GM06990 (cell line): ENCODE measurements at regions not wholly inside any gene's neighbourhood (a gene's known extent, or its start where the extent isn't known, plus 50 kb on each side); places are given as distances from the start of the nearest gene placed in this dataset.

Source experiments
- DNase-seq: peaks from one replicate; pipeline ENCODE4 v3.0.0-alpha.2; 2011; ENCODE audit not compliant: insufficient read length; ENCODE audit errors: extremely low read depth
- H3K27me3 ChIP-seq: replicated peaks from 2 replicates; pipeline ENCODE4 v1.6.0; 2011; ENCODE audit warnings: low read length; ENCODE audit not compliant: control insufficient read depth, insufficient read depth
- H3K36me3 ChIP-seq: 2 replicates; pipeline ENCODE4 v1.5.1; 2011; ENCODE audit warnings: low read length; ENCODE audit not compliant: control insufficient read depth, insufficient read depth
- H3K4me3 ChIP-seq: replicated peaks from 2 replicates; pipeline ENCODE4 v1.5.1; 2011; ENCODE audit warnings: low read depth, mild to moderate bottlenecking, control low read depth, low read length
- TF ChIP-seq, protein P1 (sequence below): IDR thresholded peaks from 2 replicates; pipeline ENCODE4 v1.5.1; 2011; ENCODE audit warnings: low read length, control low read depth, mild to moderate bottlenecking, inconsistent platforms; ENCODE audit not compliant: insufficient read depth, poor library complexity, severe bottlenecking

DNA sequence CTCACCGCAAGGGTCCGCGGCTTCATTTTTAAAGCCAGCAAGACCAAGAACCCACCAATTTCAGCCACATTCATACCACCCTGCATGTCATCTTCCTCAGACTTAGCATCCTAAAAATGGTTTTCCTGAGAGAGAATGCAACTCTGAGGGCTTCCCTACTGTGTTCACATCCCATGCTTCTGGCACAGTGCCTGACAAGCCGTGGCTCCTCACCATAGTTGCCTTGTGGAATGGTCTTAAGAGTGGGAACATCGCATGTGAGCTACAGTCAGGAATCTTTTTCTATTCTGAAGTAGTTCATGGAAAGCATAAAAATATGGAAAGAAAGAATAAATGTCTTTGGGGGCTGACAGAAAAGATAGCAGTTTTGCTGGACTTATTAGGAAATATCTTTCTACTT is 120.3 kb downstream of the RAP2B start:
- Histone ChIP-seq H3K27me3 (no peaks in the 10 kb centered on the region), H3K4me3 (no peak overlapping the region), H3K36me3 (no peaks in the 10 kb centered on the region)
- TF ChIP-seq, protein P1, sequence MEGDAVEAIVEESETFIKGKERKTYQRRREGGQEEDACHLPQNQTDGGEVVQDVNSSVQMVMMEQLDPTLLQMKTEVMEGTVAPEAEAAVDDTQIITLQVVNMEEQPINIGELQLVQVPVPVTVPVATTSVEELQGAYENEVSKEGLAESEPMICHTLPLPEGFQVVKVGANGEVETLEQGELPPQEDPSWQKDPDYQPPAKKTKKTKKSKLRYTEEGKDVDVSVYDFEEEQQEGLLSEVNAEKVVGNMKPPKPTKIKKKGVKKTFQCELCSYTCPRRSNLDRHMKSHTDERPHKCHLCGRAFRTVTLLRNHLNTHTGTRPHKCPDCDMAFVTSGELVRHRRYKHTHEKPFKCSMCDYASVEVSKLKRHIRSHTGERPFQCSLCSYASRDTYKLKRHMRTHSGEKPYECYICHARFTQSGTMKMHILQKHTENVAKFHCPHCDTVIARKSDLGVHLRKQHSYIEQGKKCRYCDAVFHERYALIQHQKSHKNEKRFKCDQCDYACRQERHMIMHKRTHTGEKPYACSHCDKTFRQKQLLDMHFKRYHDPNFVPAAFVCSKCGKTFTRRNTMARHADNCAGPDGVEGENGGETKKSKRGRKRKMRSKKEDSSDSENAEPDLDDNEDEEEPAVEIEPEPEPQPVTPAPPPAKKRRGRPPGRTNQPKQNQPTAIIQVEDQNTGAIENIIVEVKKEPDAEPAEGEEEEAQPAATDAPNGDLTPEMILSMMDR = no peak
- DNase-seq = no peak

DNA sequence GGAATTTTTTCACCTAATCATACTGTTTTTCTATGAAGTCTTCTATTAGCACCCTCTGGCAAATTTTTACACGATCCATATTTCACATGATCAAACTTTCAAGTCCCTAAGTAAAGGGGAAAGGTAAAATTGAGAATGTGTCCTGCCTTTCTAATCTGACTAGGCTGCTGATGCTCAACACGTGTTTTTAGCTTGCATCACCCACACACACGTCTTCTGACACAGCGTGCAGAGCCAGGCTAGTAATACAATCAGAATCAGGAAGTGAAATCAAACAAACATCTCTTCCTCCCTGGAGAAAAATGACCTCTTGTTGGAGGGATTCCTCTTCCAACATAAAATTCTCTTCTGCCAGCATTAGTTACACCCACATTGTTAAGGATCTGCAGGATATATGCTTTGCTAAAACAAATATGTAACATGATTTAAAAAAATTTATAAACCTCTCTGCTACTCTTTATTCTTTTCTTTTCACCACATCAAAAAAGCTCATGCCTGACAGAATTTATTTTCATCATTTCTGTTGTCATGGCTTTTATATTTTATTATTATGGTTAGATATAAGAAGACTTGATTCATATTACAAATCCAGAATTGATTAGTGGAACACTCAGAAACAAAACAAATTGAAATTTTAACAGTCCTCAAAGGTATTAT is 122.4 kb downstream of the RAP2B start:
- no peak for DNase-seq
- TF ChIP-seq, protein P1 = no peak
- Histone ChIP-seq H3K36me3 (no peaks in the 10 kb centered on the region), H3K4me3 (no peak overlapping the region), H3K27me3 (no peaks in the 10 kb centered on the region)

DNA sequence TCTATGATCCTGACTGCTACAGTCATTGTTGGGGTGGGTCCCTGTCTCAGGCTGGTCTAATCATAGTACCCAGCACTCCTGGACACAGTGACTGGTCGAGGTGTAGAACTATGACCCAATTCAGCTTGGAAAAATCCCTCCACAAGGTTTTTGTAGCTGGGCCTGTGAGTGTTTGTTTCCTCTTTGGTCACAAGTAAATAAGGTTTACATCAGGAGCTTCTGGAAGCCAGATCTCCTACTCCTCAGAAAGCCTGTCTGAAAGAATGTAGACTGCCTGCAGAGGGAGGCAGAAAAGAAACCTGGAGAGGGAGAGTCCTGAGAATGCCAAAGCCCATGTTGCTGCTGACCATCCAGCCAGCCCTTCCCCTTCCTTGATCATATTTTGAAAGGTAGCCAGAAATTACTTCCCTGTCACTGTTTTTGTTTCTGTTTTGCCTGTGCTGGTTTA is 123.2 kb downstream of the RAP2B start:
- TF ChIP-seq, protein P1 = no peak
- no peak for DNase-seq
- Histone ChIP-seq H3K4me3 (no peak overlapping the region), H3K27me3 (no peaks in the 10 kb centered on the region), H3K36me3 (no peaks in the 10 kb centered on the region)

DNA sequence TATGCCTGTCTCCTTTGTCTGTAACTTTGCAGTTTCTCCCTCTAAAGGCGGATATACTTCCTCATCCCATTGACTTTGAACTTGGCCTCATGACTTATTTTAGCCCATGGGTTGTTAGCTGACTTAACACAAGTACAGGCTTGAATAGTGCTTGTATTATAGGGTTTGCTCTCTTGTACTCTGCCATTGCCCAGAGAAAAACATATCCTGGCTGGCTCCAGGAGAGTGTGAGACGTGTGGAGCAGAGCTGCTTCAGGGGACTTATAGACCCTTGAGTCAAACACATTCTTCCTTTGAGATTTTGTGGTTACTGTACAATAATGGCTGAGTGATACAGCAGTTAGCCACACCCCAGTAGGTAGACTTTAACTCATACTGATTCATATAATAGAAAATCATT is 124.0 kb downstream of the RAP2B start:
- Histone ChIP-seq H3K27me3 (no peaks in the 10 kb centered on the region), H3K4me3 (no peak overlapping the region), H3K36me3 (no peaks in the 10 kb centered on the region)
- no peak for DNase-seq
- TF ChIP-seq, protein P1 = no peak

DNA sequence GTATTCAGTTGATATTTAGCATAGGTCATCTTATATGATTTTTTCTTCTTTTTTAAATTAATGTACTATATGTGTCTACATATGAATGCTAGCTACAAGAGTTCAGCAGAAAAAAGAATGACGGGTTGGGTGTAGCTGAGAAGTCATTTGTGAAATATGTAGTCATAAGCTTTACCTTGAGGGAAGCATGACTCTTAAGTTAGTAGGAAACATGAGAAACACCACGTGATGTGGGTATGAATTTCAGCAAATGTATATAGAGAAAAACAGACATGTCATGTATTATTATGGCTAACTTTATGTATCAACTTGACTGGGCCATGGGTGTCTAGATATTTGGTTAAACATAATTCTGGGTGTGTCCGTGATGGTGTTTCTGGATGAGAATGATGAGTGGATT is 125.0 kb downstream of the RAP2B start:
- Histone ChIP-seq H3K36me3 (no peaks in the 10 kb centered on the region), H3K4me3 (no peak overlapping the region), H3K27me3 (no peaks in the 10 kb centered on the region)
- TF ChIP-seq, protein P1 = no peak
- DNase-seq = no peak
